ENCODE measurements at regions not wholly inside any gene's neighbourhood (a gene's known extent, or its start where the extent isn't known, plus 50 kb on each side); places are given as distances from the start of the nearest gene placed in this dataset.

- Histone ChIP-seq H3K27me3 (ENCODE audit: control insufficient read depth in 2 of 2, insufficient read depth in 2 of 2, low read length in 2 of 2) (no peaks in the 10 kb centered on the region), H3K4me2 (ENCODE audit: insufficient read depth, low read length) (no peak overlapping the region)
- TF ChIP-seq JUN (IDR thresholded peaks at IDR 0.05; ENCODE audit: borderline replicate concordance, insufficient read depth, insufficient read length, low read depth) (no peak), EZH2 (IDR thresholded peaks at IDR 0.05; ENCODE audit: borderline replicate concordance, low read depth, low read length, severe bottlenecking) (no peak), POLR2A (IDR thresholded peaks at IDR 0.05; ENCODE audit: low read depth, low read length) (no peak), GATA2 (IDR thresholded peaks at IDR 0.05; ENCODE audit: insufficient read depth, insufficient read length, low read depth, low read length) (no peak), FOS (IDR thresholded peaks at IDR 0.05; ENCODE audit: borderline replicate concordance, insufficient read depth, low read length) (no peak), POLR2AphosphoS5 (IDR thresholded peaks at IDR 0.05; ENCODE audit: insufficient read depth, low read depth, low read length) (no peak), MYC (IDR thresholded peaks at IDR 0.05; ENCODE audit: low read depth, low read length) (no peak), MAX (IDR thresholded peaks at IDR 0.05; ENCODE audit: insufficient read depth, insufficient read length) (no peak)
- TF ChIP-seq, protein P1, sequence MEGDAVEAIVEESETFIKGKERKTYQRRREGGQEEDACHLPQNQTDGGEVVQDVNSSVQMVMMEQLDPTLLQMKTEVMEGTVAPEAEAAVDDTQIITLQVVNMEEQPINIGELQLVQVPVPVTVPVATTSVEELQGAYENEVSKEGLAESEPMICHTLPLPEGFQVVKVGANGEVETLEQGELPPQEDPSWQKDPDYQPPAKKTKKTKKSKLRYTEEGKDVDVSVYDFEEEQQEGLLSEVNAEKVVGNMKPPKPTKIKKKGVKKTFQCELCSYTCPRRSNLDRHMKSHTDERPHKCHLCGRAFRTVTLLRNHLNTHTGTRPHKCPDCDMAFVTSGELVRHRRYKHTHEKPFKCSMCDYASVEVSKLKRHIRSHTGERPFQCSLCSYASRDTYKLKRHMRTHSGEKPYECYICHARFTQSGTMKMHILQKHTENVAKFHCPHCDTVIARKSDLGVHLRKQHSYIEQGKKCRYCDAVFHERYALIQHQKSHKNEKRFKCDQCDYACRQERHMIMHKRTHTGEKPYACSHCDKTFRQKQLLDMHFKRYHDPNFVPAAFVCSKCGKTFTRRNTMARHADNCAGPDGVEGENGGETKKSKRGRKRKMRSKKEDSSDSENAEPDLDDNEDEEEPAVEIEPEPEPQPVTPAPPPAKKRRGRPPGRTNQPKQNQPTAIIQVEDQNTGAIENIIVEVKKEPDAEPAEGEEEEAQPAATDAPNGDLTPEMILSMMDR (IDR thresholded peaks at IDR 0.05; ENCODE audit: extremely low read depth in 1 of 2, insufficient read depth in 1 of 2, low read depth in 1 of 2, low read length in 2 of 2), result no peak
Observed at GRCh38 chr17:79156463-79157095, 82.0 kb downstream of the ENGASE start.

More at GRCh38 chr17:79156463-79157095, 82.0 kb downstream of the ENGASE start:
- Histone ChIP-seq H3K27ac (ENCODE audit: insufficient read depth, low read depth, low read length) (no peak overlapping the region), H3K9ac (replicated peaks; ENCODE audit: extremely low read depth, insufficient read depth, low read length) (no peak overlapping the region), H3K9me3 (replicated peaks; ENCODE audit: control insufficient read depth, insufficient read depth, low read length) (no peaks in the 10 kb centered on the region), H3K4me3 (replicated peaks in 1 of 3; ENCODE audit: insufficient read depth in 1 of 3, low read depth in 1 of 3, low read length in 3 of 3) (no peak overlapping the region), H3K36me3 (ENCODE audit: control insufficient read depth in 2 of 2, extremely low read depth in 1 of 2, insufficient read depth in 2 of 2, low read length in 2 of 2) (no peaks in the 10 kb centered on the region), H4K20me1 (replicated peaks; ENCODE audit: control insufficient read depth, extremely low read depth, insufficient read depth, low read length) (no peaks in the 10 kb centered on the region), H3K4me1 (ENCODE audit: control insufficient read depth, extremely low read depth, insufficient read depth, low read length) (peaks cover 6% of the 10 kb centered on the region), H3K79me2 (ENCODE audit: control insufficient read depth, insufficient read depth, low read length) (no peaks in the 10 kb centered on the region), H3K9me1 (replicated peaks; ENCODE audit: control insufficient read depth, extremely low read depth, insufficient read depth, low read length) (no peaks in the 10 kb centered on the region), H2AFZ (ENCODE audit: low read depth, low read length) (no peak overlapping the region)
- intact Hi-C loops (cut with micrococcal nuclease), result no loop called here
- no TSS peak for BruUV-seq (replicated peaks)
- POLR2A ChIA-PET, result no interaction called here
- DNase-seq (ENCODE audit: low read depth, low spot score) (no peak), FAIRE-seq (no peak)
- dilution Hi-C loops (cut with MboI; ENCODE audit: extremely low pct_ligation_motif_present, low sequenced_read_pairs), result no loop called here
- CTCF ChIA-PET, result no interaction called here
